Erythroblast (primary cell): ENCODE measurements at regions not wholly inside any gene's neighbourhood (a gene's known extent, or its start where the extent isn't known, plus 50 kb on each side); places are given as distances from the start of the nearest gene placed in this dataset.

Experiments
- GATA1 ChIP-seq: IDR thresholded peaks from 2 replicates; pipeline ENCODE4 v1.6.1; 2011; ENCODE audit warnings: low read depth, mild to moderate bottlenecking, control low read depth, low read length, moderate library complexity
- POLR2A ChIP-seq: IDR thresholded peaks from 2 replicates; pipeline ENCODE4 v1.6.1; 2011; ENCODE audit warnings: mild to moderate bottlenecking, low read length

GRCh38 chr15:61489571-61489970 is 260.5 kb upstream of the RORA start:
- TF ChIP-seq POLR2A (no peak), GATA1 (no peak)
